Fibroblast of peridontal ligament (primary cell): ENCODE measurements at regions not wholly inside any gene's neighbourhood (a gene's known extent, or its start where the extent isn't known, plus 50 kb on each side); places are given as distances from the start of the nearest gene placed in this dataset.

Experiments used
- DNase-seq: peaks from one replicate; pipeline ENCODE4 v3.0.0-alpha.2; 2010; ENCODE audit errors: extremely low read depth

GRCh38 chr6:14783594-14783993, 462.3 kb upstream of the JARID2 start:
- no peak for DNase-seq

- DNase-seq = no peak
Observed at GRCh38 chr6:14784596-14785492, 461.0 kb upstream of the JARID2 start.

GRCh38 chr6:14785493-14785790, 460.4 kb upstream of the JARID2 start:
- no peak for DNase-seq

- no peak for DNase-seq
Observed at GRCh38 chr6:14786008-14786407, 459.9 kb upstream of the JARID2 start.

- DNase-seq = no peak
Observed at GRCh38 chr6:14786455-14786854, 459.4 kb upstream of the JARID2 start.

- no peak for DNase-seq
Observed at GRCh38 chr6:14787250-14787649, 458.6 kb upstream of the JARID2 start.

- DNase-seq = no peak
Observed at GRCh38 chr6:14787677-14788076, 458.2 kb upstream of the JARID2 start.

GRCh38 chr6:14789996-14790395, 455.9 kb upstream of the JARID2 start:
- DNase-seq = no peak

- no peak for DNase-seq
Observed at GRCh38 chr6:14790976-14791375, 454.9 kb upstream of the JARID2 start.

GRCh38 chr6:14791526-14791925, 454.3 kb upstream of the JARID2 start:
- no peak for DNase-seq

GRCh38 chr6:14792118-14792955, 453.5 kb upstream of the JARID2 start:
- no peak for DNase-seq

GRCh38 chr6:14795451-14795850, 450.4 kb upstream of the JARID2 start:
- no peak for DNase-seq

GRCh38 chr6:14796974-14797762, 448.7 kb upstream of the JARID2 start:
- DNase-seq = peak; percentile 78

- no peak for DNase-seq
Observed at GRCh38 chr6:14797875-14798593, 447.8 kb upstream of the JARID2 start.

GRCh38 chr6:14798594-14798982, 447.3 kb upstream of the JARID2 start:
- DNase-seq = no peak

- no peak for DNase-seq
Observed at GRCh38 chr6:14798996-14799588, 446.8 kb upstream of the JARID2 start.

- peak; percentile 78 for DNase-seq
Observed at GRCh38 chr6:14799928-14800327, 445.9 kb upstream of the JARID2 start.

- no peak for DNase-seq
Observed at GRCh38 chr6:14802514-14803160, 443.2 kb upstream of the JARID2 start.

- DNase-seq = no peak
Observed at GRCh38 chr6:14804001-14804784, 441.7 kb upstream of the JARID2 start.

GRCh38 chr6:14804785-14805210, 441.1 kb upstream of the JARID2 start:
- peak; percentile 64 for DNase-seq
